AG09309 (cell line): ENCODE measurements at regions not wholly inside any gene's neighbourhood (a gene's known extent, or its start where the extent isn't known, plus 50 kb on each side); places are given as distances from the start of the nearest gene placed in this dataset.

Experiments used
- DNase-seq: peaks from one replicate; pipeline ENCODE4 v3.0.0-alpha.2; 2010; ENCODE audit warnings: low read depth
- H3K4me3 ChIP-seq: 2 replicates; pipeline ENCODE4 v1.5.1; 2011; ENCODE audit warnings: mild to moderate bottlenecking, low read depth, low read length, moderate library complexity; ENCODE audit not compliant: control insufficient read depth
- TF ChIP-seq, protein P1 (sequence below): IDR thresholded peaks from 2 replicates; pipeline ENCODE4 v1.5.1; 2011; ENCODE audit warnings: mild to moderate bottlenecking, low read depth, low read length, inconsistent platforms; ENCODE audit not compliant: insufficient read depth, control insufficient read depth; ENCODE audit errors: missing control alignments

DNA sequence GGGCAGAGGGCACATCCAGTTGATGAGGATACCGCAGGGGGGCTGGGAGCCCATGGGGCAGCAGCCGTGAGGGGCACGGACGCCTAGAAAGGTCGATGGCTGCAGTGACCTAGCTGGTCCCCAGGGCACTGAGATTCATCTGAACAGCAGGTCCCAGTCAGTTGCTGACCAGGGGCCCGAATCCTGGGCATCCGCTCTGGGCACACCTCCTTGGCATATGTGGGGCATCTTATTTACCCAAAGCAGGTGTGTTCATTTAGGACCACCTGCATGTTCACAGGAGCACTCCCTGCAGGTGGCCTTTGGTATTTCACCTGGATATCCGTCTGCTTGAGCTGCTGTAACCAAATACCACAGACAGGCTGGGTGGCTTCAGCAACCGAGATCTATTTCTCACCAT is 72.0 kb upstream of the ODC1 start:
- H3K4me3 ChIP-seq: no peak overlapping the region
- TF ChIP-seq, protein P1, sequence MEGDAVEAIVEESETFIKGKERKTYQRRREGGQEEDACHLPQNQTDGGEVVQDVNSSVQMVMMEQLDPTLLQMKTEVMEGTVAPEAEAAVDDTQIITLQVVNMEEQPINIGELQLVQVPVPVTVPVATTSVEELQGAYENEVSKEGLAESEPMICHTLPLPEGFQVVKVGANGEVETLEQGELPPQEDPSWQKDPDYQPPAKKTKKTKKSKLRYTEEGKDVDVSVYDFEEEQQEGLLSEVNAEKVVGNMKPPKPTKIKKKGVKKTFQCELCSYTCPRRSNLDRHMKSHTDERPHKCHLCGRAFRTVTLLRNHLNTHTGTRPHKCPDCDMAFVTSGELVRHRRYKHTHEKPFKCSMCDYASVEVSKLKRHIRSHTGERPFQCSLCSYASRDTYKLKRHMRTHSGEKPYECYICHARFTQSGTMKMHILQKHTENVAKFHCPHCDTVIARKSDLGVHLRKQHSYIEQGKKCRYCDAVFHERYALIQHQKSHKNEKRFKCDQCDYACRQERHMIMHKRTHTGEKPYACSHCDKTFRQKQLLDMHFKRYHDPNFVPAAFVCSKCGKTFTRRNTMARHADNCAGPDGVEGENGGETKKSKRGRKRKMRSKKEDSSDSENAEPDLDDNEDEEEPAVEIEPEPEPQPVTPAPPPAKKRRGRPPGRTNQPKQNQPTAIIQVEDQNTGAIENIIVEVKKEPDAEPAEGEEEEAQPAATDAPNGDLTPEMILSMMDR: no peak
- DNase-seq: no peak

DNA sequence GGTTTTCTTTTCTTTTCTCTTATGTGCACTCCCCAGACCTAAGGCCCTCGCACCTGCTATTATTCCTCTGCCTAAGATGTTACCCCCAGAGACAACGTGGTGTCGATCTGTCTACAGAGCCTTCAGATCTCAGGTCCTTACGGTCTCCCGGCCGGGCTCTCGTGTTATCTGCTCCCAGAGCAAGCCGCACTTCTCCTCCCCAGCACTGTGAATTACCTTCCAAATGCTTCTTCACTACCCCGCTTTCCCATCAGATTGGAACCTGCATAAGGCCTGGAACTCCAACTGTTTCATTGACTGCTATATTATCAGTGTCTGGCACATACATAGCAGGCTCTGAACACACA is 71.2 kb upstream of the ODC1 start:
- H3K4me3 ChIP-seq: no peak overlapping the region
- TF ChIP-seq, protein P1: no peak

DNA sequence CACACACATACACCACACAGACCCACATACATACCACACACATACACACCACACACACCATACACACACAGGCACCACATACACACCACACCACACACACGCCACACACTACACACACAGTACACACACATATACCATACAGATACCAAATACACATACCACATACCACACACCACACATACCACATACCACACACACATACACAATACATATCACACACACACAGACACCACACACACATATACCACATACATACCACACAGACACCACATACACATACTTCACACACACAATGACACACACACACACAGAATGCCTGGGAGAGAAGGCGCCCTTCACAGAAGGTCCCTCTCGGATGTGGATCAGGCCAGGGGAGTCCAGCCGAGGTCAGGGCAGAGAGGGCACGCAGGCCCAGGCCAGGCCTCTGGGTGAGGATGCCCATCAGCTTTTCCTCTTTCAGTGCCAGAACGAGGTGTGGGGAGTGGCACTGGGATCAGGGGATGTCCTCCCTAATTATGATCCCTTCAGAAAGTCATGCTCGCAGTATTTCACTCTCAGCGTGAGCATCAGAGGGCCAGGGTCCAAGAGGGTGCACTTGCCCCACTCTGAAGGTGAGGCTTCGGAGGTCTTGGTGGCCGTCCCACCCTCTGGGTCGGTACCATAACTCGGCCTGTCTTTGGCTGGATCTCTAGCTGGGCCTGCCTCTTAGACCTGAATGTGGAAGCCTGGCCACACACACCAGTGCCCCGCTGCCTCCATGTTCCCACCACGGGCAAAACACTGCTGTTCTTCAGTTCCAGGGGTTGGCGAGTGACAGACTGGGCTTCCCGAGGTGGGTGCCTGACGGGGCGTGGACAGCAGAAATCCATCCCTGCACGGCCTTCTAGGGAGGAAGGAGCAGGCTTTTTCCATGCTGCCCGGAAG is 70.6 kb upstream of the ODC1 start:
- no peak overlapping the region for H3K4me3 ChIP-seq
- DNase-seq: no peak
- TF ChIP-seq, protein P1: no peak

More for the DNA sequence above, 71.2 kb upstream of the ODC1 start:
- DNase-seq: no peak

DNA sequence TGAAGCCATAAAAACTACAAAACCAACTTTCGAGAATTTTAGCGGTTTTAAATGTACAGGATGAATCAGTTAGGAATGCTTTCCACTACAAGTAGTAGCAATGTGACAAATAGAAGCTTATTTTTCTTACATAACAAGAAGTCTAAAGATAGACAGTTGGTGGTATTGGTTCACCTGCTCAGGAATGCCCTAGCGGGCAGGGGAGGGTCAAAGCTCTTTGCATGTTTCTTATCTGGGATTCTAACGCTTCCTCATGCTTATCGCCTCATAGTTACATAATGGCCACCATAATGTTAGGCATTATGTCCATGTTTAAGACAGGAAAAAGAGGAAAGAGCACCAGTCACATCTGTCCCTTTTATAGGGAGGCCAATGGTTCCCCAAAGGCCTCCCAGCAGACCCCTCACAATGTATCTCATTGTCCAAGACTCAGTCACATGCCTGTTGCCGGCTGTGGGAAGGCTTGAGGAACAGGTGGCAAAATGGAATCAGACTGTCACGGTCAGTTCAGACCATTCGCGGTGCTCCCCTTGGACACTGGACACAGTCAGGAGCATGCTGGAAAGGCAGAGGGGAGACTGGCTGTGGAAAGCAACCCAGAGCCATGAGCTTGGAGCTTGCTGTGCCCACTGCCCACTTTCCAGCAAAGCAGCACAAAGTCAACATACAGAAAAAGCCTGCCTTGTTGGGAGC is 69.4 kb upstream of the ODC1 start:
- DNase-seq: no peak
- H3K4me3 ChIP-seq: no peak overlapping the region

DNA sequence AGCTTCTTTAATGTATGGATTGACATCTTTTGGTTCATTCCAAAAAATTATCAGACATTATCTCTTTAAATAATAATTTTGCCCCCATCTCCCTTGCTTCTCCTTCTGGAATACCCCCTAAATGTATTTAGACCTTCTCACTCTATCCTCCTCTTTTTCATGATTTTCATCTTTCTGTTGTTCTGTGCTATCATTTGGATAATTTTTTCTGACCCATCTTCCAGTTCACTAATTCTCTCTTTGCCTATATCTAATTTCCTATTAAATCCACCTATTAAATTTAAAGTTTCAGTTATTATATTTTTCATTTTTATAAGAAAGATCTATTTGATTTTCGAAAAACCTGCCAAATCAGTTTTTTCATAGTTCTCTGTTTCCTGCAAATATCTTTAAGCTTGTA is 67.8 kb upstream of the ODC1 start:
- TF ChIP-seq, protein P1: no peak
- DNase-seq: no peak
- H3K4me3 ChIP-seq: no peak overlapping the region

More for the DNA sequence above, 69.4 kb upstream of the ODC1 start:
- TF ChIP-seq, protein P1: no peak

DNA sequence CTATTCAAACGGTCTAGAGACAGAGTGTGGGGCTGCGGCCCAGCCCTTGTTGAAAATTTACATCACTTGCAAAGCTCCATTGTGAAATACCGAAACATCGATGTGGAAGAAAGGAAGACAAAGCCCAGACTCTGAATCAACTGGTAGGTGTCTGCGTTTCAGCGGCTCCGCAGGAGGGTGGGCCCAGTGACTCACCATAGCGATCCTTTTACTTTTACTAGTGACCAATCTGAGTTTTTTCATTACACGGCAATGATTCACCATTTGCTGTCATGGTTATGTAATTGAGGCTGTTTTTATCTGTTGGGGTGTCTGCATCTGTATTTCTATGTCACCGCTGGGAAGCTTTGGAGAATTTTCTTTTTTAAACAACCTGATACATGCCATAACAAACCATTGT is 66.6 kb upstream of the ODC1 start:
- TF ChIP-seq, protein P1: no peak
- no peak overlapping the region for H3K4me3 ChIP-seq
- DNase-seq: peak; percentile 81
